ENCODE measurements at regions not wholly inside any gene's neighbourhood (a gene's known extent, or its start where the extent isn't known, plus 50 kb on each side); places are given as distances from the start of the nearest gene placed in this dataset.

DNA sequence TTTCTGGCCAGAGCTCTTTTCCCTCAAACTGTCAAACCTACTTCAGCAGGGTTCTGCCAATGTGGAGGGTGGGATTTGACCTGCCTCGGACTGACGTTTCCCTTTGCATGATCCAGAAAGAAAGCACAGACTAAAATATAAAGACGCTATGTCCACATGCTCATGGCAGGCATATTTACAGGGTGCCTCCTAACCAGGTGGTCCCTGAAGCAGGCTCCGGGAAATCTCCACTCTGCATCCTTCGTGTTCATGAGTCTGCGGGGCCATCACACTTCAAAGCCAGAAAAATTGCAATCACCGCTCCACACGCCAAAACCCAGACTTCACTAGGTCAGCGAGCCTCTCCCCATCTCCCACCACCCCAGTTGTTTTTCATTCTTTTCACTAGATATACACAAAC lies 143.3 kb upstream of the IGF1R start:
- H3K4me1 Mint-ChIP-seq, result no peaks in the 10 kb centered on the region
- ChIA-PET CTCF (no interaction called here), POLR2A (no interaction called here)
- H3K9me3 Mint-ChIP-seq, result no peaks in the 10 kb centered on the region
- H3K27ac Mint-ChIP-seq, result no peak overlapping the region
- H3K27me3 Mint-ChIP-seq, result peaks cover 31% of the 10 kb centered on the region
- DNase-seq, result no peak
- H3K4me3 Mint-ChIP-seq, result no peak overlapping the region
- H3K36me3 Mint-ChIP-seq (ENCODE audit: low read depth), result no peaks in the 10 kb centered on the region

DNA sequence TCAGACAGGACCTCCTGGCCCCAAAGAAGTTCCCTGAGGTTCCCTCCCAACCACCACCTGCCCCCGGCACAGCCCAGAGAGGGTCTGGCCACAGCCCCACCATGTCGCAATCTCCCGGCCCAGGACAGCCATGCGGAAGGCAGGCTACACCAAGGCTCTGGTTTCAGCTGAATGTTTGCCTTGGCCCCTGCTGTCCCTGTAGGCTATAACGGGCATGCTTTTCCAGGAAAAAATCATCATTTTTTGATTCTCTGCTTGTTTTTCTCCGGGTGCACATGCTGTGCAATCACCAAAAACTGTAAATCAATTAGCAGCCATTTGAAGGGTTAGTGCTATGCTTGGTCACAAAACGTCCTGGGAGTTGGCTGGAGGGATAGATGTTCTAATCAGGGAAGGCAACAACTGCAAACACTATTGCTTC lies 142.7 kb upstream of the IGF1R start:
- H3K27me3 Mint-ChIP-seq, result peaks cover 31% of the 10 kb centered on the region
- no peaks in the 10 kb centered on the region for H3K4me1 Mint-ChIP-seq
- ChIA-PET POLR2A (no interaction called here), CTCF (no interaction called here)
- no peaks in the 10 kb centered on the region for H3K36me3 Mint-ChIP-seq (ENCODE audit: low read depth)
- no peak for DNase-seq
- no peak overlapping the region for H3K27ac Mint-ChIP-seq
- no peaks in the 10 kb centered on the region for H3K9me3 Mint-ChIP-seq
- no peak overlapping the region for H3K4me3 Mint-ChIP-seq

DNA sequence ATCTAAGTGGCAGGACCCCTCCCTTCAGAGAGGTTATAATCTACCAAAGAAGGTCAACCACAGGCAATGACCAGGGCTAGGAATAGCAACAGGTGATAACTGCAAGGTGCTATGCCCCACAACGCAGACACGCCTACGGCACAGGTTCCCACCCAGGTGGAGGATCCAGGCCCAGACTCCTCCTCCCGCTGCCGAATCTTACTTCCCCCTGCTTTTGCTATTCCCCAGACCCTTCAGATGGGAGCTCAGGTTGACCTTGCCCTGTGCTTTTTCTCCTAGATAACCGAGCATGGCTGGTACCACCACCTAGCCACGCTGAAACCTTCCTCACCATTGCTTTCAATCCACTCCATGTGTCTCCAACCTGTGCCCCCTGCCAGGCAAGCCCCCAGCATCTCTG lies 142.2 kb upstream of the IGF1R start:
- no peaks in the 10 kb centered on the region for H3K36me3 Mint-ChIP-seq (ENCODE audit: low read depth)
- ChIA-PET POLR2A (no interaction called here), CTCF (no interaction called here)
- no peak overlapping the region for H3K27ac Mint-ChIP-seq
- H3K4me3 Mint-ChIP-seq, result no peak overlapping the region
- no peaks in the 10 kb centered on the region for H3K4me1 Mint-ChIP-seq
- no peak for DNase-seq
- H3K27me3 Mint-ChIP-seq, result peaks cover 31% of the 10 kb centered on the region
- H3K9me3 Mint-ChIP-seq, result no peaks in the 10 kb centered on the region

DNA sequence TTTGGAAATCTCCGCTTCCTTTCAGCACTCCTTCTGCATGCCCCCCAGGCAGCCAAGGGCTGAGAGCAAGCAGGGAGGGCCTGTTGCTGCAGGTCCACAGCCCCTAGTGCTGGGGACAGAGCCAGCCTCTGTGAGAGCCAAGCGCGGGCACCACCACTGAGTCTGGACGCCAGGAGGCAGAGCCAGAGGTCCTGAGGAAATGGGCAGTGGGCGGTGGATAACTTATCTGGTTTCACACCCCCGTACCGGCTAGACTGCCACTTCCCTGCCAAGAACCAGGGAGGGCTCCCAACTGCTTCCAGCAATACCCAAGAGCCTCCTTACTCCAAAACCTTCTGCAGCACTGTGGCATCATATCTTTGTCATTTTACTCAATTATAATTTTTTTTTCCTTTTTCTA lies 141.6 kb upstream of the IGF1R start:
- ChIA-PET CTCF (no interaction called here), POLR2A (no interaction called here)
- Mint-ChIP-seq H3K27me3 (peaks cover 31% of the 10 kb centered on the region), H3K4me3 (no peak overlapping the region), H3K27ac (no peak overlapping the region), H3K9me3 (no peaks in the 10 kb centered on the region), H3K36me3 (ENCODE audit: low read depth) (no peaks in the 10 kb centered on the region), H3K4me1 (no peaks in the 10 kb centered on the region)
- no peak for DNase-seq

DNA sequence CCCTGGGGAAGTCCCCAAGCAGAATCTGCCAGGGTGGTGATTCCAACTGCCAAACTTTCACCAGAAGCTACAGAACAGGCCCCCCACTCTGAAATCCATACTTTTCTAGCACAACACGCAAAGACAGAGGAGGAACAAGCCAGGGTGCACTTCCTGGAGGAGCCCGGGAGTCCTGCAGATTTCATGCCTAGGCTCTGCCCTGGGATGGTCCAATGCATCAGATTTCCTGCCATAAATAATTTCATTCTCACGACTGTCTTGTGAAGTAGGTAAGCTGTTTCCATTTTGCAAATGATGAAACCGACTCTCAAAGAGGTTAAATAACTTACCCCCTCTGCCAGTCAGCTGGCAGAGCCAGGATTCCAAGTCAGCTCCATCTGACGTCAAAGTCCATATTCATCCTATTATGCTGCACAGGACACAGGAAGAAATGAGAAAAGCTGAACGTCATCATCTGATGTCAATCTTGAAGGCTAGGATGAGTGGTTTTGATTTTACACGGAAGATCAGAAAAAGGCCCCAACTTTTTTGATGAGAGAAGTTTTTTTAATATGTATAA lies 134.8 kb upstream of the IGF1R start:
- H3K9me3 Mint-ChIP-seq, result no peaks in the 10 kb centered on the region
- peaks cover 11% of the 10 kb centered on the region for H3K27me3 Mint-ChIP-seq
- H3K27ac Mint-ChIP-seq, result no peak overlapping the region
- H3K4me1 Mint-ChIP-seq, result no peaks in the 10 kb centered on the region
- ChIA-PET CTCF (interaction anchor here (0.6 kb wide), 1 partner anchor 97 kb away, joined by 3 read pairs; no protein-coding TSS in a partner anchor), POLR2A (no interaction called here)
- H3K4me3 Mint-ChIP-seq, result no peak overlapping the region
- no peak for DNase-seq
- H3K36me3 Mint-ChIP-seq (ENCODE audit: low read depth), result no peaks in the 10 kb centered on the region

DNA sequence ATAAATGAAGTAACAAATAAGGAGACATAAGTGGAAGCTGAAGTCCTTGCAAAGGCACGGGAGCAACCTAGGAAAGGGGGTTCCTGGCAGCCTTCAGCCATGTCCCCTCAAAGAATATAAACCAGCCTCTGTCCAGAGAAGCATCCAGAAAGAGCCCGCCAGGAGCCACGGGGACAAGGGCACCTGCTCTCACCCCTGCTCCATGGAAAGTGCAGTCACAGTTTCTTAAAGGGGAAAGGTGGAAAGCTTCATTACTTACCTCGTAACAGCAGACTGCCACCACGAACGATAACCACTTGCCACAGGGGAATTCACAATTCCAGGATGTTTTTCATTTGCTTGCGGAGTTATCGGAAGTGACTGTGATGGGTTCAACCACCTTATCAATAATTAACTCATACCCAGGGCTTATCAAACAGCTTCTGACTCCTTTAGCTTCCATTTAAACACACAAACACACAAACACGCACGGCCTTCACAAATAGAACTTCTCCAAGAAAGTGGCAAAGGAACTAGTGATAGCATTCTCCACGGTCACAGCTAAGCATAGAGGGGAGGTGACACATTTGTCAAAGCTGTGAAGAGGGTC lies 134.2 kb upstream of the IGF1R start:
- Mint-ChIP-seq H3K9me3 (no peaks in the 10 kb centered on the region), H3K27ac (no peak overlapping the region), H3K4me1 (peaks cover 4% of the 10 kb centered on the region), H3K4me3 (no peak overlapping the region), H3K27me3 (peaks cover 5% of the 10 kb centered on the region), H3K36me3 (ENCODE audit: low read depth) (no peaks in the 10 kb centered on the region)
- ChIA-PET POLR2A (no interaction called here), CTCF (interaction anchor here (1.7 kb wide), 1 partner anchor 13 kb away, joined by 4 read pairs; no protein-coding TSS in a partner anchor)
- no peak for DNase-seq

DNA sequence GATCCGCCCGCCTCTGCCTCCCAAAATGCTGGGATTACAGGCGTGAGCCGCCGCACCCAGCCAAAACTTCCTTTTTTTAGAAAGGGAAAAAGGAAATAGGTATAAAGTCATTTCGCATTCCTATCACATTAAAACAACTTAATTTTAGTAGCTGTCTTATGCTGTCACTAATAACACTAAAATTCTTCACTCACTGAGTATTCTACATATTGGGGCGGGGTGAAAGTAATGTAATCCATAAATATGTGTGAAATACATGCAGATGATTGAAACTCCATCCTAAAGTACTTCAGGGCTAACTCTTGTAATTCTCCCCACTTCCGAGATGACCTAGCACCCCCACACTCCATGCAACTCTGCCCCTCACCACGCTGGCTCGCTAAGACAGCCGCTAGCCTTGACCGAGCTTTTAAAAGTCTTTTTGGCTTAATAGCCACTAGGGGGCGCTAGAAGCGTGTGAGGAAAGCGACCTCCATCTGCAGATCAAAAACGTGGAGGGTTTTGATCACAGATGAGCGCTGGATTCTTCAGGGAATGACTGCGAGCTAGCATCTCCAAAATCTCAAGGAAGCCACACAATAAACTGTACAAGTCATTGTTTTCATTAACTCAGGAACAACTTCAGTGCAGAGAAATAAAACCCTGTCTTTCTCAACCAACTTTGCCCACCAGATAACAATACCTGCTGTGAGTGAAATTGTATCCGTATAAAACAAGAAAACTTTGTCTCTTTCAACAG lies 129.3 kb upstream of the IGF1R start:
- DNase-seq, result peak; percentile 69
- Mint-ChIP-seq H3K4me3 (no peak overlapping the region), H3K4me1 (peaks cover 7% of the 10 kb centered on the region), H3K27ac (no peak overlapping the region), H3K36me3 (ENCODE audit: low read depth) (no peaks in the 10 kb centered on the region), H3K27me3 (no peaks in the 10 kb centered on the region), H3K9me3 (no peaks in the 10 kb centered on the region)
- ChIA-PET CTCF (interaction anchor here (0.5 to 2.6 kb wide), 19 partner anchors 9 to 555 kb away, joined by 3 to 7 read pairs (median 3); no protein-coding TSS in a partner anchor), POLR2A (interaction anchor here (0.6 kb wide), 1 partner anchor 14 kb away, joined by 4 read pairs; no protein-coding TSS in a partner anchor)

DNA sequence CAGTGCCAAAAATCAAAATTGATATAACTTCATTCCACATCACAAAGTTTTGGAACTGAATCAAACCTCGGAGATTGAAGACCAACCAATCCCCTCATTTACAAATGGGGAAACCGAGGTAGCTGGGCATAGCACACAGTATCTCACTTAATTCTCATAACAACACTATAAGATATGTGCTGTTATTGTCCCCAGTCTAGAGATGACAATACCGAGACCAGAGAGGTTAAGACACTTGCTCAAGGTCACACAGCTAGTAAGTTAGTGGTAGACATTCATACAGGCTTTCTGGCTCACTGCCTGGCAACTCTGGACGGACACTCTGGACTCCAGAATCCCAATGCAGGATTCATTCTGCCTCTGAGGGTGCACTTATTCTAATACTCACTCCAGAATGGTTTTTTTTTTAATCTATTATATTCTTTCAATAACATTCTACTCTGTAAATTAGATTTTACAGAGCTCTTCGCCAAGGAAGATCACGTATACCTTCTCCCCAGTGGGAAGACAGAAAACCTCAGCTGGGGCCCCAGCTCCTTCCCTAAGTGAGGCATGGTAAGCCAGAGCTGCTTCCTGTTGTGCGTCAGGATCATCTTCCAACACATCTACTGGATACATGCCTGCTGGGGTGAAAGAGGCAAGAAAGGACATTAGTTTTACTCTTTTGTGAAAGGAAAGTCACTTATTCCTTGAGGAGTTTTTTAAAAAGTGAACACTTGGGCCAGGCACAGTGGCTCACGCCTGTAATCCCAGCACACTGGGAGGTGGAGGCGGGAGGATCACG lies 128.4 kb upstream of the IGF1R start:
- no peak for DNase-seq
- ChIA-PET POLR2A (interaction anchor here (0.6 to 0.7 kb wide), 2 partner anchors 13 to 122 kb away, joined by 3 to 4 read pairs; no protein-coding TSS in a partner anchor), CTCF (interaction anchor here (0.6 to 2.6 kb wide), 14 partner anchors 8 to 690 kb away, joined by 3 to 7 read pairs (median 4); no protein-coding TSS in a partner anchor)
- Mint-ChIP-seq H3K36me3 (ENCODE audit: low read depth) (no peaks in the 10 kb centered on the region), H3K4me1 (peaks cover 7% of the 10 kb centered on the region), H3K4me3 (no peak overlapping the region), H3K27ac (no peak overlapping the region), H3K27me3 (no peaks in the 10 kb centered on the region), H3K9me3 (no peaks in the 10 kb centered on the region)

DNA sequence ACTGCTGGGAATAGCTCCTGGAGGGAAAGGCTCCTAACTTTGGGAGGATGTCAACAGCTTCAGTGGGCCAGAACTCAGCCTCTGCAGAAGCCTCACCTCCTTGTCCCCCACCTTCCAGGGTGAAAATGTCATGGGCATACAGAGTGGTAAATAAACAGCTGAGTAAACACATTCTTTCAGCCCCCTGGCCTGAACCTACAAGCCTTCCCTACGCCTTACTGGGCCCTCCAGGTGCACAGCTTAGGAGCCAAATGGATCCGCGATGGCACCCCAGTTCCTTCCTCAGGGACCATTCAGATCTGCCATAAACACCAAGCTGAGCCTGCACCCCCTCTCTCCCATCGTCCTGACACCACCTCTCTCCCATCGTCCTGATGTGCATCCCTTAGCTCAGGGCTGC lies 126.2 kb upstream of the IGF1R start:
- ChIA-PET CTCF (interaction anchor here (0.7 to 1.7 kb wide), 2 partner anchors 107 to 124 kb away, joined by 3 to 4 read pairs; no protein-coding TSS in a partner anchor), POLR2A (no interaction called here)
- Mint-ChIP-seq H3K4me3 (no peak overlapping the region), H3K4me1 (peaks cover 7% of the 10 kb centered on the region), H3K27me3 (no peaks in the 10 kb centered on the region), H3K9me3 (no peaks in the 10 kb centered on the region), H3K27ac (no peak overlapping the region), H3K36me3 (ENCODE audit: low read depth) (no peaks in the 10 kb centered on the region)
- no peak for DNase-seq

DNA sequence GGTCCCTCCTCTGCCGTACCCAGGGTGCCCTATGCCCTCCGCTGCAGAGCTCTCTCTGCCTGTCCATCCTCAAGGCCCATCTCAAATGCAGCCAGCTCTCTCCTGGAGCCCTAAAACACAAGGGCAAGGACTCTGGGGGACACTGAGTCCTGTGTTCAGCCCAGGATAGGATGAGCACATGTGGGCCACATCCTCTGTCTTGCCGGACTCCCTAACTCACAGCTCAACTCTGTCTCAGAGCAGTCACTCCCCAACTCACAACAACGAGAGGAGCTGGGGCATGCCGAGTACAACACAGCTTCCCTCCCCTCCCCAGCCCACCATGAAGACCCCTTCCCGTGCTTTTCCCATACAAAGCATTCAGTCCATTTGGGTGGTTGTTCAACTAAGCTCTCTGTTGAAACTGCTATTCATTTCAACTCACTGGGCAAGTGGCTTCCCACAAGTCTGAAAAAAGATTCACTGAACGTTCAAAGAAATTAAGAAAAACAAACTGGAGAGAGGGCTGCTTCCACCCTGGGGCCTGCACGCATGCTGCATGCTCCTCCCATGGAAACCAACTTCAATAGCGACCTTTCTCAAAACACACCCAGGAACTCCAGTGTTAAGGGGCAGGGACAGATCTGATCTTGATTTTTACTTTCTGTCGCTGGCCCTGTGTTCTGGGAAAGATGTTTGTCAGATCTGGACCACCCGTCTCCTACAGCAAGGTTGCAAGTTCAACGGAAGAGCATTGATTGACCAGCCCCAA lies 124.3 kb upstream of the IGF1R start:
- Mint-ChIP-seq H3K4me3 (no peak overlapping the region), H3K27ac (no peak overlapping the region), H3K4me1 (peaks cover 3% of the 10 kb centered on the region), H3K27me3 (no peaks in the 10 kb centered on the region), H3K9me3 (no peaks in the 10 kb centered on the region), H3K36me3 (ENCODE audit: low read depth) (no peaks in the 10 kb centered on the region)
- DNase-seq, result no peak
- ChIA-PET CTCF (interaction anchor here (1.7 kb wide), 1 partner anchor 122 kb away, joined by 3 read pairs; no protein-coding TSS in a partner anchor), POLR2A (no interaction called here)

DNA sequence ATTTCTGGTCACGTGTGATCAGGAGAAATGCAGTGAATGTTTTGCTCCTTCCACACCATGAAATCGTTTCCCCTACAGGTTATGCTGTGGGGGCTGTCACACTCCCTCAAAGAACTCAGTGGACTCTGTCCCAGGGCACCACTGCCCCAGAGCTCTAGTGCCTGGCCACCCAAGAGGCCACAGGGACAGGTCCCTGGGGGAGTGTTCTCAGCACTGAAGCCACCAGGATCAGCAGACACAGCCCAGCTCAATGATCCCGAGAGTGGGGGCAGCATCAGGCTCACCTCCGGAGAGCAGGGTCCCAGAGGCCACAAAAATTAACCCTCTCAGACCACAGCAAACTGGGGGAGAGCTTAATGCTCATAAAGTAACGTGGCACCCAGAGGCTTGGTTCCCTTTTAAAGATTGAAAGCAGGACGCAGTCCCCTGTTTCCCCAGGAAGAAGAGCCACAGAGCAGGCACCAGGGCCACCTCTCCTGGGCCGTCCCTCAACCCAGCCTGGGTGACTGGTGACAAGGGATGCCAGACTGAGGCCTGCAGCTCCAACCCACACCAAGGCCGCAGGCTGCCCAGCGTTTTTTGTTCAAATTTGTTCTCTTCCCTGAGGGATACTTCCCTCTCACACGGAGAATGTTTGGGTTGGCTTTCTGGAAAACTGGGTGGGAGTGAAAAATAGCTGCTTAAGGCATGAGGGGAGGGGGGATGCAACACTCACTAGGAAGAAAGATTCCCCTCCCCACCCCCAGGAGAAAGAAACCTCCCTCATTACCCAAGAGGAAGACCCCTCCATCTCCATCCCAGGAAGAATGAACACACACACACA lies 123.3 kb upstream of the IGF1R start:
- CTCF ChIA-PET, result no interaction called here
- H3K27me3 Mint-ChIP-seq, result peaks cover 2% of the 10 kb centered on the region
- H3K4me1 Mint-ChIP-seq, result no peaks in the 10 kb centered on the region

DNA sequence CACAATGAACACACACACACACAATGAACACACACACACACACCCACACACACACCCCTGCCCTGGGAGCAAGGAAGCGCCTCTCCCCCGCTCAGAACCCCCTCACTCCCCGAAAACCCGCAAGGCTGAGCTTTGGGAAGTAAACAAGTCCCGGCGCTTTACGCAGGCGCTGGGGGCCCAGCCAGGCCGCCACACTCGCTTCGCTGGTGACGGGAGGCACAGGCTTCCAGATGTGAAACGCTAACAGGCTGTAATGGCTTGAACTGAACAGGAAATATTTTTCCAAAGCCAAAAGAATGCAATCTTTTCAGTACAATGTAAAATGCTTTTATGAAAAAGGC lies 122.7 kb upstream of the IGF1R start:
- no peaks in the 10 kb centered on the region for H3K36me3 Mint-ChIP-seq (ENCODE audit: low read depth)
- H3K9me3 Mint-ChIP-seq, result no peaks in the 10 kb centered on the region
- H3K27ac Mint-ChIP-seq, result no peak overlapping the region
- ChIA-PET CTCF (no interaction called here), POLR2A (no interaction called here)
- no peaks in the 10 kb centered on the region for H3K4me1 Mint-ChIP-seq
- H3K4me3 Mint-ChIP-seq, result no peak overlapping the region
- DNase-seq, result no peak
- H3K27me3 Mint-ChIP-seq, result peaks cover 2% of the 10 kb centered on the region

More for the DNA sequence above, 123.3 kb upstream of the IGF1R start:
- no peak overlapping the region for H3K27ac Mint-ChIP-seq
- H3K9me3 Mint-ChIP-seq, result no peaks in the 10 kb centered on the region
- no peak for DNase-seq
- H3K4me3 Mint-ChIP-seq, result no peak overlapping the region
- H3K36me3 Mint-ChIP-seq (ENCODE audit: low read depth), result no peaks in the 10 kb centered on the region
- POLR2A ChIA-PET, result no interaction called here

All from activated CD4-positive, alpha-beta T cell treated with anti-CD3 and anti-CD28 coated beads, Interleukin-2, amount 10 ng/mL, durations not matched to agents 7 days and 5 days (primary cell).